Esophagus muscularis mucosa (tissue), 4 donors: ENCODE measurements at regions not wholly inside any gene's neighbourhood (a gene's known extent, or its start where the extent isn't known, plus 50 kb on each side); places are given as distances from the start of the nearest gene placed in this dataset.

Experiments
- DNase-seq: peaks from one replicate; pipeline ENCODE4 v3.0.0-alpha.2; 2017; ENCODE audit errors: extremely low spot score
- H3K27ac ChIP-seq, 4 donors: fragments of 200-600 bp; sonication (generic); replicated peaks in 1 of 4; 1 replicate in 3 of 4; 2 replicates in 1 of 4; pipeline ENCODE4 v1.5.1; 2016 to 2019; ENCODE audit warnings: mild to moderate bottlenecking in 1 of 4
- H3K27me3 ChIP-seq, 4 donors: fragments of 200-600 bp; sonication (generic); one replicate each; pipeline versions ENCODE4 v1.5.1 to v1.6.0; 2016 to 2019
- H3K36me3 ChIP-seq, 4 donors: fragments of 200-600 bp; sonication (generic); one replicate each; pipeline ENCODE4 v1.5.1; 2016 to 2019
- H3K4me1 ChIP-seq, 4 donors: fragments of 200-600 bp; sonication (generic); one replicate each; pipeline ENCODE4 v1.5.1; 2016 to 2019
- H3K4me3 ChIP-seq, 4 donors: fragments of 200-600 bp; sonication (generic); 1 replicate in 2 of 4; 2 replicates in 2 of 4; pipeline ENCODE4 v1.5.1; 2016 to 2019; ENCODE audit warnings: mild to moderate bottlenecking in 4 of 4, moderate library complexity in 1 of 4
- H3K9me3 ChIP-seq, 4 donors: fragments of 200-600 bp; sonication (generic); 1 replicate in 3 of 4; 2 replicates in 1 of 4; pipeline ENCODE4 v1.5.1; 2016 to 2019
- EP300 ChIP-seq: sonication (generic); formaldehyde crosslinking; IDR thresholded peaks from one replicate; pipeline ENCODE4 v1.6.1; 2017; ENCODE audit warnings: antibody characterized with exemption
- POLR2A ChIP-seq: fragments of 450-650 bp; IDR thresholded peaks from one replicate; pipeline ENCODE4 v1.6.1; 2017; ENCODE audit warnings: antibody characterized with exemption, moderate library complexity, mild to moderate bottlenecking, low read depth
- POLR2AphosphoS5 ChIP-seq, 2 donors: sonication (generic); formaldehyde crosslinking; IDR thresholded peaks; one replicate each; pipeline ENCODE4 v1.6.1; 2017; ENCODE audit warnings: antibody characterized with exemption in 2 of 2
- WGBS: methylation state at CpG from one replicate; pipeline ENCODE4 v1.1.5; 2018; 5-methylcytosine and 5-hydroxymethylcytosine counted together
- intact Hi-C: fragments of 100-400 bp; cut with DNase I; formaldehyde crosslinking; loops from one replicate; pipeline ENCODE4 v1.15.1; 2023
- TF ChIP-seq, protein P1 (sequence below), 3 experiments: fragments of 200-600 bp in 2 of 3; fragments of 450-650 bp in 1 of 3; sonication (generic) in 2 of 3; IDR thresholded peaks; one replicate each; pipeline ENCODE4 v1.5.1; 2017 to 2019; ENCODE audit warnings: antibody characterized with exemption in 3 of 3, mild to moderate bottlenecking in 2 of 3, moderate library complexity in 1 of 3

DNA sequence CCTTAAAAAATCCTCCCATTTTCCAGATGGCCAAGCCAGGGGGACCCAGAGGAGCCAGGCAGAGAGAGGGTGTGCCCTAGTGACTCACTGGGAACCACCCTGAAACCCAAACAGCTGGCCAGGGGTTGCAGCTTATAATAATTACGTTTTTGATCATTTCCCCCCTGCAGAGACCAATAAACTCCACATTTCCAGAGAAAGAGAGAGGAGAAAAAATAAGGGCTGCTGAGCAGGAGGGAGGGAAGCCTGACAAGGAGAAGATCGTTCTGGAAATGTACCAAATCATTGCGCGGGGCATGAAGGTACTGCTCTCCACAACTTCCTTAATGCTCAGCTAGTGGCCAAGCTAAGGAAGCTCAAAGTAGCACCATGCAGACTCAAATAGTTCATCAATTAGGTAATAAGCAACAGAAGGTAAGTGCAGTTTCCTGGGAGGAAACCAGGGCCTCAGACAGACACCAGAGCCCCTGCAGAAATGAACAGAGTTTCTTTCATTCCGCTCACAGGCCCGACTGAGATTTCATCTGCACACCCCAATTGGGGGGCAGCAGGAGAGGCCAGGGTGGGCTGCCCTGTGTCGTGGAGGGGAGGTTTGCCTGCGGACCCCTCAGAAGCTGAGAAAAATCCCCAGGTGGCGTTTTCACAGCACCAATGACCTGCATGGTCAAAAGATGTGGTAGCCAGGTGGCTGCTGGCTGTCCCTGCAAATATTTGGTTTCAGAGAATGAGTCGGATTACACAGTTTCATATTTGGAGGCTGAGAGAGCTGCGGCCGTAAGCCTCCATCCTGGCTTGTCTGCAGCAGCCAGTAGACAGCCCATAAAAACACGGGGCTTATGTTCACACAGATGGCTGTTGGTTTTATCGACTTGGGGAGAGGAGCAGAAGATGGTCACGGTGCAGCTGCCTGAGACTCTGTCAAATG lies 153.2 kb upstream of the LYZL2 start:
- 71% methylated on average over 15 of the region's 15 CpGs for WGBS
- no peak for DNase-seq
- Histone ChIP-seq H3K36me3 (no peaks in the 10 kb centered on the region), H3K9me3 (no peaks in the 10 kb centered on the region), H3K4me3 (no peak overlapping the region), H3K4me1 (peaks cover 13 to 32% (median 25%) of the 10 kb centered on the region in 4 donors), H3K27ac (peak overlapping the region; percentile 85 to 96 (median 92)), H3K27me3 (no peaks in the 10 kb centered on the region)
- intact Hi-C loops = loop anchor here (2.0 to 5.0 kb wide), 2 partner anchors 710 to 988 kb away; no protein-coding TSS in a partner anchor
- TF ChIP-seq, protein P1, sequence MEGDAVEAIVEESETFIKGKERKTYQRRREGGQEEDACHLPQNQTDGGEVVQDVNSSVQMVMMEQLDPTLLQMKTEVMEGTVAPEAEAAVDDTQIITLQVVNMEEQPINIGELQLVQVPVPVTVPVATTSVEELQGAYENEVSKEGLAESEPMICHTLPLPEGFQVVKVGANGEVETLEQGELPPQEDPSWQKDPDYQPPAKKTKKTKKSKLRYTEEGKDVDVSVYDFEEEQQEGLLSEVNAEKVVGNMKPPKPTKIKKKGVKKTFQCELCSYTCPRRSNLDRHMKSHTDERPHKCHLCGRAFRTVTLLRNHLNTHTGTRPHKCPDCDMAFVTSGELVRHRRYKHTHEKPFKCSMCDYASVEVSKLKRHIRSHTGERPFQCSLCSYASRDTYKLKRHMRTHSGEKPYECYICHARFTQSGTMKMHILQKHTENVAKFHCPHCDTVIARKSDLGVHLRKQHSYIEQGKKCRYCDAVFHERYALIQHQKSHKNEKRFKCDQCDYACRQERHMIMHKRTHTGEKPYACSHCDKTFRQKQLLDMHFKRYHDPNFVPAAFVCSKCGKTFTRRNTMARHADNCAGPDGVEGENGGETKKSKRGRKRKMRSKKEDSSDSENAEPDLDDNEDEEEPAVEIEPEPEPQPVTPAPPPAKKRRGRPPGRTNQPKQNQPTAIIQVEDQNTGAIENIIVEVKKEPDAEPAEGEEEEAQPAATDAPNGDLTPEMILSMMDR (IDR thresholded peaks at IDR 0.05) = no peak
- TF ChIP-seq POLR2AphosphoS5 (IDR thresholded peaks at IDR 0.05) = peak in 1 of 2 donors; percentile 13

DNA sequence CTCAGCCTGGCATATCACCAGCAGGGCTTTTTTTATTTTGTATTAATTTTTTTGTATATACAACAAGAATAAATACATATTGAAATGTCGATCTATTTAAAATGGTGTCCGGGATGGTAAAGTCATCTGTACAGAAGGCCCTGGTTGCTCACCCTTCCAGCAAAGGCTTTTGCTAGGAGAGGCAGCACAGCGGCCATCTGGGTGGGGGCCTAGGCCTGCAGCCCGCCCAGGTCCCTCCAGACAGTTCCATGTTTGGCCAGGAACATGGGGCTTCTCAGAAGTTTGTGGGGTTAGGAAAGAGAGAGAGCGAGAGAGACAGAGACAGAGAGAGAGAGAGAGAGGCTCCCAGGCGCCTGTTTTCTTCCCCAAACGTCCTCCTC lies 152.6 kb upstream of the LYZL2 start:
- H3K9me3 ChIP-seq = no peaks in the 10 kb centered on the region
- H3K36me3 ChIP-seq = no peaks in the 10 kb centered on the region
- peaks cover 13 to 32% (median 25%) of the 10 kb centered on the region in 4 donors for H3K4me1 ChIP-seq
- H3K27me3 ChIP-seq = no peaks in the 10 kb centered on the region
- H3K4me3 ChIP-seq = no peak overlapping the region
- no peak for DNase-seq
- TF ChIP-seq POLR2A (no peak), POLR2AphosphoS5 (IDR thresholded peaks at IDR 0.05) (no peak), EP300 (no peak)
- TF ChIP-seq, protein P1 (IDR thresholded peaks at IDR 0.05) = no peak
- WGBS = 82% methylated on average over 7 of the region's 7 CpGs
- intact Hi-C loops = loop anchor here (2.0 to 5.0 kb wide), 2 partner anchors 710 to 989 kb away; no protein-coding TSS in a partner anchor
- peak overlapping the region; percentile 85 to 96 (median 92) for H3K27ac ChIP-seq

DNA sequence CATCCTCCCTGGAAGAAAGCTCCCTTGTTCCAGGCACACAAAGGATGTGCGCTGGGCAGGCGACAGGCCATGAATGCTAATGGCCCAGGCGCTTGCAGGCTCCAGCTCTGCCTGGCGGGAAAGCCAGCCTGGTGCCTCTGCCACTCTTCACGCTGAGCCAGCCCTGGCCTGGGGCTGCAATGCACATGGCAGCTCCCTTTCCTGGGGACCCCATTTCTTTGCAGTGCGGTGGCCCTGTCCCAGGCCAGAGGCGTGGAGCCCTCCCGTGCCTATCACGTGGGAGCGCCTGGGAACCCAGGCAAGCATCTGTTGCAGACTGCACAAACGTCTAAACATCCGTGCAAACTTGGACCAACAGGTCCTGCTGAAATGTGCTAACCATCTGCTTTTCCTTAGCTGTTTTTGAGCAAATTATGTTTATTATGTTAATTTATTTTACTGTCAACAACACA lies 152.1 kb upstream of the LYZL2 start:
- DNase-seq = no peak
- peaks cover 13 to 32% (median 25%) of the 10 kb centered on the region in 4 donors for H3K4me1 ChIP-seq
- H3K9me3 ChIP-seq = no peaks in the 10 kb centered on the region
- no peaks in the 10 kb centered on the region for H3K27me3 ChIP-seq
- H3K27ac ChIP-seq = peak overlapping the region in 2 of 4 donors; percentile 85 to 91
- H3K36me3 ChIP-seq = no peaks in the 10 kb centered on the region
- intact Hi-C loops = loop anchor here (2.0 to 5.0 kb wide), 2 partner anchors 711 to 989 kb away; no protein-coding TSS in a partner anchor
- WGBS = 89% methylated on average over 7 of the region's 12 CpGs
- no peak overlapping the region for H3K4me3 ChIP-seq
- TF ChIP-seq, protein P1 (IDR thresholded peaks at IDR 0.05) = no peak
- TF ChIP-seq POLR2AphosphoS5 (IDR thresholded peaks at IDR 0.05) (no peak), EP300 (no peak), POLR2A (no peak)

DNA sequence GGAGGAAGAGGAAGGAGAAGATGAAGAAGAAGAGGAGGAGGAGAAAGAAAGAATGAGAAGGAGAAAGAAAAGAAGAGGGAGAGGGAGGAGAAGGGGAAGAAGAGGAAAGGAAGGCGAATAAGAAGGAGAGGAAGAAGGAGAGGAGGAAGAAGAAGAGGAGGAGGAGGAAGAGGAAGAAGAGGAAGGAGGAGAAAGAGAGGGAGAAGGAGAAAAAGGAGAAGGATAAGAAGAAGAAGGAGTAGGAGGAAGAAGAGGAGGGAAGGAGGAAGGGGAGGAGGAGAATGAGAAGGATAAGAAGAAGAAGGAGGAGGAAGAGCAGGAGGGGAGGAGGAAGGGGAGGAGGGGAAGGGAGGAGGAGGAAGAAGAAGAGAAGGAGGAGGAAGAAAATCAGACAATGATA lies 149.2 kb upstream of the LYZL2 start:
- WGBS = 0% methylated on average over 1 of the region's 1 CpG
- Histone ChIP-seq H3K4me1 (peaks cover 6 to 22% (median 15%) of the 10 kb centered on the region in 4 donors), H3K27me3 (no peaks in the 10 kb centered on the region), H3K36me3 (no peaks in the 10 kb centered on the region), H3K4me3 (no peak overlapping the region), H3K27ac (no peak overlapping the region), H3K9me3 (no peaks in the 10 kb centered on the region)
- TF ChIP-seq EP300 (no peak), POLR2AphosphoS5 (IDR thresholded peaks at IDR 0.05) (no peak), POLR2A (no peak)
- TF ChIP-seq, protein P1 (IDR thresholded peaks at IDR 0.05) = no peak
- intact Hi-C loops = no loop called here
- DNase-seq = no peak
